HEK293 (cell line): ENCODE measurements at regions not wholly inside any gene's neighbourhood (a gene's known extent, or its start where the extent isn't known, plus 50 kb on each side); places are given as distances from the start of the nearest gene placed in this dataset.

ENCODE experiments used
- CTCF ChIA-PET: fragments of 350-600 bp; formaldehyde crosslinking; extraction: SDS; loops from one replicate; lab custom pipeline; 2021; ENCODE audit warnings: antibody characterized with exemption; lab: Yijun Ruan, JAX
- POLR2A ChIA-PET: fragments of 300-600 bp; formaldehyde crosslinking; extraction: SDS; loops from one replicate; lab custom pipeline; 2020; ENCODE audit warnings: antibody characterized with exemption, inconsistent platforms; lab: Yijun Ruan, JAX
- H3K27ac ChIP-seq: fragments of 200-500 bp; sonication (Bioruptor generic); 2 replicates; pipeline ENCODE4 v1.5.1; 2014; ENCODE audit warnings: low read depth, low read length, control low read depth, inconsistent platforms; ENCODE audit errors: extremely low read depth
- H3K36me3 ChIP-seq, 2 experiments: fragments of 200-500 bp in 1 of 2; sonication (Bioruptor generic) in 1 of 2; 1 replicate in 1 of 2; 2 replicates in 1 of 2; pipeline ENCODE4 v1.5.1; 2014 to 2017; ENCODE audit warnings: inconsistent platforms in 2 of 2, low read length in 2 of 2; ENCODE audit not compliant: control insufficient read depth in 2 of 2, insufficient read depth in 1 of 2
- H3K4me1 ChIP-seq: fragments of 200-500 bp; sonication (Bioruptor generic); 2 replicates; pipeline ENCODE4 v1.5.1; 2014; ENCODE audit warnings: mild to moderate bottlenecking, low read length, inconsistent platforms; ENCODE audit not compliant: control insufficient read depth, insufficient read depth
- H3K4me3 ChIP-seq: 2 replicates; pipeline ENCODE4 v1.5.1; 2011; ENCODE audit warnings: low read depth, mild to moderate bottlenecking, control low read depth, low read length, moderate library complexity
- H3K9me3 ChIP-seq: fragments of 200-500 bp; sonication (Bioruptor generic); 2 replicates; pipeline ENCODE4 v1.5.1; 2014; ENCODE audit warnings: low read depth, low read length, inconsistent platforms; ENCODE audit not compliant: control insufficient read depth, insufficient read depth
- KLF1 ChIP-seq: fragments of 450-650 bp; formaldehyde crosslinking; IDR thresholded peaks from 2 replicates; pipeline ENCODE4 v1.5.1; 2016; ENCODE audit warnings: missing biosample characterization, missing genetic modification characterization
- KLF8 ChIP-seq: fragments of 450-650 bp; formaldehyde crosslinking; IDR thresholded peaks from 2 replicates; pipeline ENCODE4 v1.5.1; 2016; ENCODE audit warnings: missing biosample characterization, missing genetic modification characterization
- OSR2 ChIP-seq: fragments of 450-650 bp; formaldehyde crosslinking; IDR thresholded peaks from 2 replicates; pipeline ENCODE4 v1.5.1; 2016; ENCODE audit warnings: missing biosample characterization, missing genetic modification characterization
- PRDM4 ChIP-seq: fragments of 450-650 bp; formaldehyde crosslinking; IDR thresholded peaks from 2 replicates; pipeline ENCODE4 v1.5.1; 2017; ENCODE audit warnings: missing biosample characterization, missing genetic modification characterization
- RBAK ChIP-seq: fragments of 450-650 bp; formaldehyde crosslinking; IDR thresholded peaks from 2 replicates; pipeline ENCODE4 v1.5.1; 2016; ENCODE audit warnings: missing biosample characterization, missing genetic modification characterization
- SCRT2 ChIP-seq: fragments of 450-650 bp; formaldehyde crosslinking; IDR thresholded peaks from 2 replicates; pipeline ENCODE4 v1.5.1; 2016; ENCODE audit warnings: missing biosample characterization, missing genetic modification characterization
- ZNF132 ChIP-seq: fragments of 450-650 bp; formaldehyde crosslinking; IDR thresholded peaks from 2 replicates; pipeline ENCODE4 v1.5.1; 2017; ENCODE audit warnings: missing biosample characterization, missing genetic modification characterization, borderline replicate concordance
- ZNF214 ChIP-seq: fragments of 450-650 bp; formaldehyde crosslinking; IDR thresholded peaks from 2 replicates; pipeline ENCODE4 v1.5.1; 2017; ENCODE audit warnings: missing biosample characterization, mild to moderate bottlenecking, missing genetic modification characterization, borderline replicate concordance
- ZNF366 ChIP-seq: fragments of 450-650 bp; formaldehyde crosslinking; conservative IDR thresholded peaks from 2 replicates; pipeline ENCODE4 v1.5.1; 2016; ENCODE audit warnings: missing biosample characterization, missing genetic modification characterization
- ZNF585B ChIP-seq: fragments of 450-650 bp; formaldehyde crosslinking; IDR thresholded peaks from 2 replicates; pipeline ENCODE4 v1.5.1; 2016; ENCODE audit warnings: missing biosample characterization, missing genetic modification characterization
- ZNF596 ChIP-seq: fragments of 450-650 bp; IDR thresholded peaks from 2 replicates; pipeline ENCODE4 v1.5.0; 2018; ENCODE audit warnings: missing biosample characterization, mild to moderate bottlenecking, missing genetic modification characterization, moderate library complexity
- ZNF624 ChIP-seq: fragments of 450-650 bp; formaldehyde crosslinking; IDR thresholded peaks from 2 replicates; pipeline ENCODE4 v1.5.1; 2017; ENCODE audit warnings: missing biosample characterization, missing genetic modification characterization
- ZNF629 ChIP-seq: fragments of 450-650 bp; formaldehyde crosslinking; IDR thresholded peaks from 2 replicates; pipeline ENCODE4 v1.5.1; 2017; ENCODE audit warnings: missing biosample characterization, missing genetic modification characterization
- ZNF658 ChIP-seq: fragments of 450-650 bp; formaldehyde crosslinking; IDR thresholded peaks from 2 replicates; pipeline ENCODE4; 2016; ENCODE audit warnings: missing biosample characterization, missing genetic modification characterization
- ZNF664 ChIP-seq: fragments of 450-650 bp; formaldehyde crosslinking; IDR thresholded peaks from 2 replicates; pipeline ENCODE4 v1.5.1; 2016; ENCODE audit warnings: missing biosample characterization, missing genetic modification characterization
- ZNF776 ChIP-seq: fragments of 450-650 bp; formaldehyde crosslinking; IDR thresholded peaks from 2 replicates; pipeline ENCODE4 v1.5.0; 2017; ENCODE audit warnings: missing biosample characterization, missing genetic modification characterization, borderline replicate concordance
- ZNF777 ChIP-seq: fragments of 450-650 bp; formaldehyde crosslinking; IDR thresholded peaks from 2 replicates; pipeline ENCODE4 v1.5.1; 2017; ENCODE audit warnings: missing biosample characterization, missing genetic modification characterization, borderline replicate concordance
- ZSCAN30 ChIP-seq: fragments of 450-650 bp; IDR thresholded peaks from 2 replicates; pipeline ENCODE4 v1.5.1; 2018; ENCODE audit warnings: missing biosample characterization, mild to moderate bottlenecking, missing genetic modification characterization, moderate library complexity
- TF ChIP-seq, protein P1 (sequence below): IDR thresholded peaks from 2 replicates; pipeline ENCODE4 v1.6.1; 2011; ENCODE audit warnings: mild to moderate bottlenecking, low read depth, low read length, borderline replicate concordance
- TF ChIP-seq, protein P2 (sequence below): fragments of 450-650 bp; formaldehyde crosslinking; IDR thresholded peaks from 2 replicates; pipeline ENCODE4 v1.5.1; 2016; ENCODE audit warnings: missing biosample characterization, missing genetic modification characterization

GRCh38 chr6:147071776-147072175 lies 132.4 kb upstream of the STXBP5 start:
- CTCF ChIA-PET: no interaction called here

DNA sequence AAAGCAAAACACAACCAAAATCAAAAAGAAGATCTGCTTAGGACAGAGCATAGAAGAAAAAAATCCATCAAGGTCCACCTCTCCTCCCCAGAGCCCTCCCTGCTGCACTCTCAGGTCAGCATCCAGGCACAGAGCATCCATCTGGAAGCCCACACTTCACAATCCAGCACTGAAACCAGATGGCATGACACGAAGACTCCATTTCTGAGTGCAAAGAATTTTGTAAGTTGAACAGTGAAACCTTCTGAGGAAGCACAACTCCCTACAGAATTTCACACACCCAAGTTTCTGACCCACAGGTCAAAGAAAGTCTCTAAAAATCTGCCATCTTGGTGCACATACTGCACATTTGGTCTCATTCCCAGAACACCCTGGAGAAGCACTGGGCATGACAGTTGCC lies 128.8 kb upstream of the STXBP5 start:
- ChIA-PET POLR2A (interaction anchor here (0.5 kb wide), 1 partner anchor 25 kb away, joined by 3 read pairs; no protein-coding TSS in a partner anchor), CTCF (interaction anchor here (0.6 to 1.0 kb wide), 2 partner anchors 219 to 445 kb away, joined by 3 to 4 read pairs; no protein-coding TSS in a partner anchor)
- Histone ChIP-seq H3K9me3 (no peaks in the 10 kb centered on the region), H3K36me3 (no peaks in the 10 kb centered on the region), H3K27ac (no peak overlapping the region), H3K4me1 (no peaks in the 10 kb centered on the region), H3K4me3 (no peak overlapping the region)
- TF ChIP-seq OSR2 (tag by site-specific recombination) (no peak), KLF8 (tag by site-specific recombination) (no peak), RBAK (tag by site-specific recombination) (no peak), ZNF777 (tag by site-specific recombination) (no peak), ZSCAN30 (tag by site-specific recombination) (no peak), ZNF629 (tag by site-specific recombination) (no peak)
- TF ChIP-seq, protein P1, sequence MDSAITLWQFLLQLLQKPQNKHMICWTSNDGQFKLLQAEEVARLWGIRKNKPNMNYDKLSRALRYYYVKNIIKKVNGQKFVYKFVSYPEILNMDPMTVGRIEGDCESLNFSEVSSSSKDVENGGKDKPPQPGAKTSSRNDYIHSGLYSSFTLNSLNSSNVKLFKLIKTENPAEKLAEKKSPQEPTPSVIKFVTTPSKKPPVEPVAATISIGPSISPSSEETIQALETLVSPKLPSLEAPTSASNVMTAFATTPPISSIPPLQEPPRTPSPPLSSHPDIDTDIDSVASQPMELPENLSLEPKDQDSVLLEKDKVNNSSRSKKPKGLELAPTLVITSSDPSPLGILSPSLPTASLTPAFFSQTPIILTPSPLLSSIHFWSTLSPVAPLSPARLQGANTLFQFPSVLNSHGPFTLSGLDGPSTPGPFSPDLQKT: no peak

More at GRCh38 chr6:147071776-147072175, 132.4 kb upstream of the STXBP5 start:
- Histone ChIP-seq H3K4me3 (no peak overlapping the region), H3K36me3 (no peaks in the 10 kb centered on the region), H3K27ac (no peak overlapping the region), H3K4me1 (no peaks in the 10 kb centered on the region), H3K9me3 (no peaks in the 10 kb centered on the region)
- POLR2A ChIA-PET: no interaction called here
- TF ChIP-seq ZNF629 (tag by site-specific recombination) (no peak), ZNF776 (no peak), ZNF664 (tag by site-specific recombination) (no peak), ZSCAN30 (tag by site-specific recombination) (no peak), ZNF132 (tag by site-specific recombination) (no peak), SCRT2 (no peak), ZNF596 (tag by site-specific recombination) (no peak), ZNF366 (tag by site-specific recombination) (no peak), ZNF624 (tag by site-specific recombination) (no peak), PRDM4 (tag by site-specific recombination) (no peak), ZNF777 (tag by site-specific recombination) (no peak), KLF1 (tag by site-specific recombination) (no peak), ZNF214 (tag by site-specific recombination) (no peak), ZNF585B (tag by site-specific recombination) (no peak), ZNF658 (tag by site-specific recombination) (no peak)
- TF ChIP-seq, protein P2, sequence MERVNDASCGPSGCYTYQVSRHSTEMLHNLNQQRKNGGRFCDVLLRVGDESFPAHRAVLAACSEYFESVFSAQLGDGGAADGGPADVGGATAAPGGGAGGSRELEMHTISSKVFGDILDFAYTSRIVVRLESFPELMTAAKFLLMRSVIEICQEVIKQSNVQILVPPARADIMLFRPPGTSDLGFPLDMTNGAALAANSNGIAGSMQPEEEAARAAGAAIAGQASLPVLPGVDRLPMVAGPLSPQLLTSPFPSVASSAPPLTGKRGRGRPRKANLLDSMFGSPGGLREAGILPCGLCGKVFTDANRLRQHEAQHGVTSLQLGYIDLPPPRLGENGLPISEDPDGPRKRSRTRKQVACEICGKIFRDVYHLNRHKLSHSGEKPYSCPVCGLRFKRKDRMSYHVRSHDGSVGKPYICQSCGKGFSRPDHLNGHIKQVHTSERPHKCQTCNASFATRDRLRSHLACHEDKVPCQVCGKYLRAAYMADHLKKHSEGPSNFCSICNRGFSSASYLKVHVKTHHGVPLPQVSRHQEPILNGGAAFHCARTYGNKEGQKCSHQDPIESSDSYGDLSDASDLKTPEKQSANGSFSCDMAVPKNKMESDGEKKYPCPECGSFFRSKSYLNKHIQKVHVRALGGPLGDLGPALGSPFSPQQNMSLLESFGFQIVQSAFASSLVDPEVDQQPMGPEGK: no peak
